AG04449 (cell line): ENCODE measurements at regions not wholly inside any gene's neighbourhood (a gene's known extent, or its start where the extent isn't known, plus 50 kb on each side); places are given as distances from the start of the nearest gene placed in this dataset.

Experiments
- CTCF ChIA-PET: fragments of 350-600 bp; formaldehyde crosslinking; extraction: SDS; loops from one replicate; lab custom pipeline; 2021; ENCODE audit warnings: antibody characterized with exemption; lab: Yijun Ruan, JAX
- POLR2A ChIA-PET: fragments of 400-600, 350-600 bp; formaldehyde crosslinking; extraction: SDS; loops from one replicate; lab custom pipeline; 2020; ENCODE audit warnings: antibody characterized with exemption, inconsistent platforms; lab: Yijun Ruan, JAX
- DNase-seq: peaks from one replicate; pipeline ENCODE4 v3.0.0-alpha.2; 2010; ENCODE audit warnings: low read depth, low spot score
- H3K4me3 ChIP-seq: 2 replicates; pipeline ENCODE4 v1.5.1; 2011; ENCODE audit warnings: low read depth, mild to moderate bottlenecking, control low read depth, low read length
- TF ChIP-seq, protein P1 (sequence below): IDR thresholded peaks from one replicate; pipeline ENCODE4 v1.5.1; 2011; ENCODE audit warnings: mild to moderate bottlenecking, moderate library complexity, low read length, control low read depth, inconsistent platforms; ENCODE audit not compliant: insufficient read depth; ENCODE audit errors: missing control alignments

DNA sequence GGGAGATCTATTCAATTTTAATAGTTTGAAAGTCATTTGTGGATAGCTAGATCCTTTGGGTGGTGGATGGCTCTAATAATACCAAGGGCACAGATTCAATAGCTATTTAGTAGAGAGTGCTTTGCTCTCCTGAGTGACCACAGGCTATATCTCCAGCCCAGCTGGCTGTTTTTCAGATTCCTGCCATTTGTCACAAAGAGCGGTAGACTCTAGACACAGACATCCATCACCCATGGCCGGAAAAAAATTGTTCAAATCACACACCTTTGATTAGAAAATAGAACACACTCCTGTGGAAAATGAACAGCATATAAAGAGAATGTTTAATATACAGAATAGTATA is 171.6 kb upstream of the MITF start:
- CTCF ChIA-PET = no interaction called here
- no peak overlapping the region for H3K4me3 ChIP-seq
- POLR2A ChIA-PET = no interaction called here
- TF ChIP-seq, protein P1, sequence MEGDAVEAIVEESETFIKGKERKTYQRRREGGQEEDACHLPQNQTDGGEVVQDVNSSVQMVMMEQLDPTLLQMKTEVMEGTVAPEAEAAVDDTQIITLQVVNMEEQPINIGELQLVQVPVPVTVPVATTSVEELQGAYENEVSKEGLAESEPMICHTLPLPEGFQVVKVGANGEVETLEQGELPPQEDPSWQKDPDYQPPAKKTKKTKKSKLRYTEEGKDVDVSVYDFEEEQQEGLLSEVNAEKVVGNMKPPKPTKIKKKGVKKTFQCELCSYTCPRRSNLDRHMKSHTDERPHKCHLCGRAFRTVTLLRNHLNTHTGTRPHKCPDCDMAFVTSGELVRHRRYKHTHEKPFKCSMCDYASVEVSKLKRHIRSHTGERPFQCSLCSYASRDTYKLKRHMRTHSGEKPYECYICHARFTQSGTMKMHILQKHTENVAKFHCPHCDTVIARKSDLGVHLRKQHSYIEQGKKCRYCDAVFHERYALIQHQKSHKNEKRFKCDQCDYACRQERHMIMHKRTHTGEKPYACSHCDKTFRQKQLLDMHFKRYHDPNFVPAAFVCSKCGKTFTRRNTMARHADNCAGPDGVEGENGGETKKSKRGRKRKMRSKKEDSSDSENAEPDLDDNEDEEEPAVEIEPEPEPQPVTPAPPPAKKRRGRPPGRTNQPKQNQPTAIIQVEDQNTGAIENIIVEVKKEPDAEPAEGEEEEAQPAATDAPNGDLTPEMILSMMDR = no peak
- no peak for DNase-seq

DNA sequence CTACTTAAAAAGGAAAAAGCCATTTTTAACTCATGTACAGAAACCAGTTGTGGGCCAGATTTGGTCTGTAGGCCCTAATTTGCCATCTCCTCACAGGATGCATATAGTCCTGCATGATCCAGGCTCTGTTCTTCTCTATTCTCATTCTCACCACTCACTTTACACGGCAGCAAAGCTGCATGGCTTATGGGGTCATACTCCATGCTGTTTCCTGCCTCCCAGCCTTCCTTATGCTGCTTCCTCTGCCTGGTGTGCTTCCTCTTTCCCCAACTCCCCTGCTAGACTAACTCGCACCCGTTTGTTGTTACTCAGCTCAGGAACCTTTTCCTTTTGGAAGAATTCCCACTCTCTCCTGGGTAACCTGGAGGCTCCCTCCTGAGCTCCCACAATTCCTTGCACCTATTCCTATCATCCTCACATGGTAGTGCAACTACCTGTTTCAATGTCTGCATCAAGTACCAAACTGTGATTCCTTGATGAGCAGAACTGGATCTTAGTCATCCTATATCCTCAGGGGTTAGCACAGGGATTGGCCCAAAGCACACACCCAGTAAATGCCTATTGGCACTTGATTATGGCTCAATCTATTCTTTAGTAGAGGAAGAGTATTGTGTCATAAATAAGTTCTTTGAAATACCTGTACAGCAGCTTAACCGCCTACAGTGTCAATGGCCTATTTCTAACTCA is 172.1 kb upstream of the MITF start:
- no peak overlapping the region for H3K4me3 ChIP-seq
- CTCF ChIA-PET = no interaction called here
- POLR2A ChIA-PET = no interaction called here
- DNase-seq = no peak
- TF ChIP-seq, protein P1 = no peak

DNA sequence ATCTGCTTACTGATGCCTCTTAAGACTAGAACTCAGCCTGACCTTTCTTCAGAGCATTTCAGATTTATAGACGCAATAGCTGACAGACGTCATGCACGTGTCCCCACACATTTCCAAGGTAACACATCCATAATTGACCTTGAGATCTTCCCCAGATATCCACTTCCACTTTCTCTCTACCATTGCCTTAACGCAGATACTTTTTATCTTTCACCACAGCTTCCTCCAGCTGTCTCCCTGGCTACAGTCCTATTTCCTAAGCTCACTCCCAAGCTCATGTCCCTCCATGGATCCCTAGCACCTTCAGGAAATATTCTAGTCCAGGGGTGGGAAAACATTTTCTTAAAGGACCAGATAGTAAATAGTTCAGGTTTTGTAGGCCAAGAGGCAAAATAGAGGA is 173.0 kb upstream of the MITF start:
- H3K4me3 ChIP-seq = no peak overlapping the region
- POLR2A ChIA-PET = no interaction called here
- TF ChIP-seq, protein P1 = no peak
- DNase-seq = no peak
- CTCF ChIA-PET = no interaction called here

DNA sequence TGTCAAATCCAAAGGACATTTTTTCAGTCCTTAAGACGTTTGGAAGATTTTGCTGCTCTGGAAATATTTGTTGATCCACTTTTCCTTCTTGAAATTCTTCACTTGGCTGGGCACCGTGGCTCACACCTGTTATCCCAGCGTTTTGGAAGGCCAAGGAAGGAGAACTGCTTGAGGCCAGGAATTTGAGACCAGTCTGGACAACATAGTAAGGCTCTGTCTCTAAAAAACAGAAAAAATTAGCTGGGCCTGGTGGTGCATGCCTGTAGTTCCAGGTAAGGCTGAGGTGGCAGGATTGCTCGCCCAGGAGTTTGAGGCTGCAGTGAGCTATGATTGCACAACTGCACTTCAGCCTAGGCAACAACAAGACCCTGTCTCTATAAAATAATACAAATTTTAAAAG is 173.9 kb upstream of the MITF start:
- POLR2A ChIA-PET = no interaction called here
- TF ChIP-seq, protein P1 = no peak
- no peak overlapping the region for H3K4me3 ChIP-seq
- CTCF ChIA-PET = no interaction called here
- DNase-seq = no peak

DNA sequence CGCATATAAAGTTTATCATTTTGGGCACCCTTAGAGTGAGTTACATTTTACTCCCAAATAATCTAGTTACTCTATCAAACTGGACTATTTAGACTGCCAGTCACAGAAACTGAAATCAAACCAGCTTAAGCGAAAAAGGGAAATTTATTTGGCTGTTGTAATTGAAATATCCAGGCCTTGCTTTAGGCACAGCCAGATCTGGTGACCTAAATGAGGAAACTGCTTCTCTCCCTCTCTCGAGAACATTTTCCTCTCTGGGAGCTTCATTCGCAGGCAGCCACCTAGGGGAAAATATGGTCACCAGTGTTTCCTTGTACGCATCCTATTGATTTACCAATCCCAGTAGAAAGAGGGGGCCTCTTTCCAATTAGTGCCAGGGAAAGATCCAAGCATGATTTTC is 175.3 kb upstream of the MITF start:
- POLR2A ChIA-PET = no interaction called here
- CTCF ChIA-PET = no interaction called here
- TF ChIP-seq, protein P1 = no peak

DNA sequence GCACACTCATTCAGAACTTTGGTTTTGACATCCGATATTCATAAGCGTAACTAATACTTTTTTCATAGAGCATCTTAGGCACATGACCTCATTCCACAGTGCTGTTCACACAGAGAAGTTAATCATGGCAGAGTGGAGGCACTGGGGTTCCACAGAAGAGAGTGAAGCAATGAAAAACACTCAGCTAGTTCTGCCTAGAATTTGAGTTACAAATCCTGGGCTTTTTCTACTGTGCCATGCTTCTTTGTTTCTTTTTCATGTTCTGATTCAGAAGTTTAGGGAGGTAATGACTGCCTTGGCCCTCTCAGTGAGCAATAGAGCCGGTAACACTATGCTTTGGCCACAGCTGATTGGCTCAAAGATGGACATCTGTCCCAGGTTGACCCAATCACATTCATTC is 176.1 kb upstream of the MITF start:
- TF ChIP-seq, protein P1 = no peak
- POLR2A ChIA-PET = no interaction called here
- no peak overlapping the region for H3K4me3 ChIP-seq
- CTCF ChIA-PET = no interaction called here
- DNase-seq = no peak

More for the DNA sequence above, 175.3 kb upstream of the MITF start:
- H3K4me3 ChIP-seq = no peak overlapping the region
- DNase-seq = no peak
